Nephron (organoid): ENCODE measurements at regions not wholly inside any gene's neighbourhood (a gene's known extent, or its start where the extent isn't known, plus 50 kb on each side); places are given as distances from the start of the nearest gene placed in this dataset.

Source experiments
- H3K27ac Mint-ChIP-seq, 3 experiments: 2 replicates each; pipeline ENCODE4 v1.8.0; 2020; ENCODE audit warnings: mixed read lengths in 3 of 3, mild to moderate bottlenecking in 2 of 3, moderate library complexity in 1 of 3
- H3K27me3 Mint-ChIP-seq: 2 replicates; pipeline ENCODE4 v1.8.0; 2021; ENCODE audit warnings: low read depth, mild to moderate bottlenecking, moderate library complexity, mixed read lengths
- H3K36me3 Mint-ChIP-seq: 2 replicates; pipeline ENCODE4 v1.8.0; 2020; ENCODE audit warnings: low read depth, mixed read lengths
- H3K4me1 Mint-ChIP-seq: 2 replicates; pipeline ENCODE4 v1.8.0; 2020; ENCODE audit warnings: mixed read lengths
- H3K4me3 Mint-ChIP-seq, 3 experiments: 2 replicates each; pipeline ENCODE4 v1.8.0; 2020; ENCODE audit warnings: mild to moderate bottlenecking in 3 of 3, mixed read lengths in 3 of 3, moderate library complexity in 2 of 3
- H3K9me3 Mint-ChIP-seq: 2 replicates; pipeline ENCODE4 v1.8.0; 2020; ENCODE audit warnings: mixed read lengths
- CTCF ChIP-seq, 3 experiments: fragments of 200-600 bp; sonication (generic); IDR thresholded peaks; one replicate each; pipeline ENCODE4 v1.5.0; 2021; ENCODE audit warnings: antibody characterized with exemption in 3 of 3; ENCODE audit not compliant: unreplicated experiment in 3 of 3

- H3K9me3 Mint-ChIP-seq = no peaks in the 10 kb centered on the region
- H3K27me3 Mint-ChIP-seq = peaks cover 4% of the 10 kb centered on the region
- H3K27ac Mint-ChIP-seq = no peak overlapping the region
- no peak for TF ChIP-seq CTCF (IDR thresholded peaks at IDR 0.05; ENCODE audit: unreplicated experiment in 3 of 3)
- H3K36me3 Mint-ChIP-seq = peaks cover 7% of the 10 kb centered on the region
- no peaks in the 10 kb centered on the region for H3K4me1 Mint-ChIP-seq
- no peak overlapping the region for H3K4me3 Mint-ChIP-seq
These were observed 223.3 kb upstream of the SALL1 start for GRCh38 chr16:51374346-51374745.

DNA sequence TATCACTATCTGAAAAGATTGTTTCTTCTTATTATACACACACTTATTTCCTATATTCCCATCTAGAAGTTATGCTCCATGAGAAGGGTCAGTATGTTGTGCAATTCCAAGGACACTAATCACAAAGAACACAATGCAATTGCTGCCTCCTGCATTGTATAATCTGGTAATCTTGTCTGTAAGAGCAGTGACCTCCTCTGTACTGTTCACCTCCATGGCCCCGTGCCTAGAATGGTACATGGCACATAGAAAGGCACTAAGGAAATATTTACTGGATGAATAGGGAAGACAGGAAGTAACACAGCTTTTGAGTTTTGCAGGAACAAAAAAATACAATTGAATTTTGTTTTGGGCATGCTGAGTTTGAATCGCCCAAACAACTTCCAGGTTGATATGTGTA is 214.6 kb upstream of the SALL1 start:
- TF ChIP-seq CTCF (IDR thresholded peaks at IDR 0.05; ENCODE audit: unreplicated experiment in 3 of 3) = no peak
- no peak overlapping the region for H3K27ac Mint-ChIP-seq
- no peak overlapping the region for H3K4me3 Mint-ChIP-seq
- H3K36me3 Mint-ChIP-seq = no peaks in the 10 kb centered on the region
- H3K4me1 Mint-ChIP-seq = no peaks in the 10 kb centered on the region
- H3K9me3 Mint-ChIP-seq = no peaks in the 10 kb centered on the region
- peaks cover 5% of the 10 kb centered on the region for H3K27me3 Mint-ChIP-seq

GRCh38 chr16:51359141-51359955 is 208.3 kb upstream of the SALL1 start:
- H3K27ac Mint-ChIP-seq = no peak overlapping the region
- TF ChIP-seq CTCF (IDR thresholded peaks at IDR 0.05; ENCODE audit: unreplicated experiment in 3 of 3) = no peak
- no peaks in the 10 kb centered on the region for H3K9me3 Mint-ChIP-seq
- H3K36me3 Mint-ChIP-seq = no peaks in the 10 kb centered on the region
- peaks cover 14% of the 10 kb centered on the region for H3K27me3 Mint-ChIP-seq
- peaks cover 5% of the 10 kb centered on the region for H3K4me1 Mint-ChIP-seq
- H3K4me3 Mint-ChIP-seq = no peak overlapping the region

DNA sequence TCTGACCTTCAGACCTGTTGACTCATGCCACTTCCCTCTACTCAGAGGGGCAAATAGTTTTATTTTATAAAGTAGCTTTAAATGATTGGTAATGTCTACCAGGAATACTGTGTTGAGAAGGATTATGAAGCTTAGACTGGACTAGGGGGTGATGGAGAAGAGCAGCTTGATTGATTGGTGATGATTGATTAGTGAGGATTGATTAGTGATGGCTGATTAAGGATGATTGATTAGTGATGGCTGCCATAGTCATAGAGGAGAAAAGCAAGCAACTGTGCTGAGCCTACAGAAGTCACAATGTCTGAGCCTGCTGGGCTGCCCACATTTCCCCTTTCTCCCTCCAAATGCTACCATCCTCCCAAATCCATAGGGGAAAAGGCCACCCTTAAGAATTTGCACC is 206.8 kb upstream of the SALL1 start:
- no peak for TF ChIP-seq CTCF (IDR thresholded peaks at IDR 0.05; ENCODE audit: unreplicated experiment in 3 of 3)
- H3K27me3 Mint-ChIP-seq = peaks cover 14% of the 10 kb centered on the region
- no peaks in the 10 kb centered on the region for H3K9me3 Mint-ChIP-seq
- no peaks in the 10 kb centered on the region for H3K36me3 Mint-ChIP-seq
- peaks cover 9% of the 10 kb centered on the region for H3K4me1 Mint-ChIP-seq
- no peak overlapping the region for H3K4me3 Mint-ChIP-seq
- H3K27ac Mint-ChIP-seq = no peak overlapping the region

DNA sequence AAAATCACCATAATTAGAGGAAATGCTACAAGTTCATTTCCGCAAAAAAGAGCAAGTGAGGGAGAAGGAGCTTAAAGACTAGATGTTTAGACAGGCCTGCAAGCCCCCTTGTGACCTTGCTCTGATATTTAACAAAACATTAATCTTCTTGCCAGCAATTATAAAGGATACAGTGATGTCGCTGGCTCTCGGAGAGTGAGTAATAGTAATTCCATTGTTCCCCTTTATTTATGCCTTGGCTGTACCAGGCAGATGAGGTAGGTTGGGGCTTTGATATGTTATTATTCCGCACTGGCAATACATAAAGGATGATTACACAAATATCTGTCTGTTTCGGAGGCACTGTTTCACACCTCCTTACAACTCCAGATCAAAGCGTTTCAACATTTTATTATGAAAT is 204.8 kb upstream of the SALL1 start:
- no peaks in the 10 kb centered on the region for H3K36me3 Mint-ChIP-seq

More for the DNA sequence above, 204.8 kb upstream of the SALL1 start:
- peaks cover 10% of the 10 kb centered on the region for H3K27me3 Mint-ChIP-seq
- H3K4me3 Mint-ChIP-seq = no peak overlapping the region
- H3K27ac Mint-ChIP-seq = no peak overlapping the region
- peaks cover 9% of the 10 kb centered on the region for H3K4me1 Mint-ChIP-seq
- no peaks in the 10 kb centered on the region for H3K9me3 Mint-ChIP-seq
- TF ChIP-seq CTCF (IDR thresholded peaks at IDR 0.05; ENCODE audit: unreplicated experiment in 3 of 3) = no peak
